ENCODE measurements at regions not wholly inside any gene's neighbourhood (a gene's known extent, or its start where the extent isn't known, plus 50 kb on each side); places are given as distances from the start of the nearest gene placed in this dataset.

- DNase-seq = peak in 1 of 5 donors; percentile 53
Measured at GRCh38 chr14:71472356-71473340, 459.6 kb upstream of the RGS6 start.

DNA sequence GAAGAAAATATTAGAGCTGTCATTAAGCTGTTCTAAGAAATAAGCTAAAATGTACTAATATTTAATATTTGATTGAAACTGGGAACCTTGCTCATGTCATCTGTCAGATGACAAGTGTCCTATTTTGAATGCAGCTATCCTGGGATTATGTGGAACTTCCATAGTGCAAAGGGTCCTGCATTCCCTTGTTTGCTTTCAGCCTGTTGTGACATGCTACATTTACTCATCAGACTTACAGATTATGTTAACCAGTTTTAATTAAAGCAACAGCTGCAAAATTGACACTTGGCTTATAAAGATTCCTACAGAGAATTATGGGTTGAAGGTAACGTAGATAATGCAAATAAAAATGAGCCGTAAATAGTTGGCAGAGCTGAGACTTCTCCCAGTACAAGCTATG, 458.4 kb upstream of the RGS6 start:
- DNase-seq = no peak

GRCh38 chr14:71474301-71475265, 457.6 kb upstream of the RGS6 start:
- no peak for DNase-seq

GRCh38 chr14:71475916-71476315, 456.3 kb upstream of the RGS6 start:
- no peak for DNase-seq

DNA sequence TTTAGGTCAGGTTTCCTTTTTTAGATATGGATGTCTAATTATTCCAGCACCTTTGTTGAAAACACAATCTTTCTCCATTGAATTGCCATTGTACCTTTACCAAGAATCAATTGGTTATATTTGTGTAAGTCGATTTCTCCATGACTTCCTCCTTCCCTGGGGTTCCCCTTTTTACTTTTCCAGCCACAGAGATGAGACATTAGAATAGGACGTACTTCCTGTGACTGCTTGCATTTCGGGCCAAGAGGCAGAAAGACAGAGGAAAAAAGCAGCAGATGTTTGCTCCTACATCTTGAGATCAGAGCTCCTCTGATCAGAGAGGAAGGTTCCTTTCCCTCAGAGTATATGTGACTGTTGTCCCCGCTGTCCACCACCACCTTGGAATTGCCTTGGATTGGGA, 453.7 kb upstream of the RGS6 start:
- peak in 1 of 5 donors; percentile 39 for DNase-seq

DNA sequence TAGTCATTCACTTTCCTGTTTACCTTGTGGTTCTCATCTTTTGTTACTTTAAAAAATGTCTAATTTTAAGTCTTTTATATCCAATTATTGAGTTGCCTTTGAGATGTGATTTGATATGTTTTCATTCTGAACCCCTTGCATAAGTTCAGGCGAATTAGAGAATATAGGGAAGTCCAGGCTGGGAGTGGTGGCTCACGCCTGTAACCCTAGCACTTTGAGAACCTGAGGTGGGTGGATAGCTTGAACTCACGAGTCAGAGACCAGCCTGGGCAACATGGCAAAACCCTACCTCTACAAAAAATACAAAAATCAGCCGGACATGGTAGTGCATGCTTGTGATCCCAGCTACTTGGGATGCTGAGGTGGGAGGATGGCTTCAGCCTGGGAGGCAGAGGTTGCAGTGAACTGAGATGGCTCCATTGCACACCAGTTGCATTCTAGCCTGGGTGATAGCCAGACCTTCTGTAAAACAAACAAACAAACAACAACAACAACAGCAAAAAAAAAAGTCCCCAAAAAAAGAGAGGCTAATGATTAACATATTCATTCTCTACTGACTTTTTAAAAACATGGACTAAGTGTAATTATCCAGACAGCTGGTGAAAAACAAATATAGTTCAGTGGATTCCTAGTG, 451.1 kb upstream of the RGS6 start:
- DNase-seq = no peak

DNA sequence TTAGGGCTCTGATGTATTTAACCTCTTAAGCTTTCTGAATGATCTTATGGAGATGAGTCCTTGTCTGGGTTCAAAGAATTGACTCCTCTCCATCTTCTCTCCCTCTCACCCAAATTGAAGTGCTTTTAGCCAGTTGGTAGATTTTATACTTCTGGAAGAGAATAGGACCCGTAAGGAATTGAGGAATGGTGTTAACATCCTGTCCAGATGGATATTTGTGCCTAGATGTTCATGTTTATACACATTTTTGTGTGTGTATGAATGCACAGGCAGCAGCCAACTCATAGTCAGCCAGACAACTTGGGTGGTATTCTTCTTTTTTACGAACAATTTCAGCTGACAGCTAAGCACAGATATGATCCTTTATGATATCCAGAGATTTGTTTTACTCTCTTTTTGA, 449.6 kb upstream of the RGS6 start:
- DNase-seq = no peak

DNA sequence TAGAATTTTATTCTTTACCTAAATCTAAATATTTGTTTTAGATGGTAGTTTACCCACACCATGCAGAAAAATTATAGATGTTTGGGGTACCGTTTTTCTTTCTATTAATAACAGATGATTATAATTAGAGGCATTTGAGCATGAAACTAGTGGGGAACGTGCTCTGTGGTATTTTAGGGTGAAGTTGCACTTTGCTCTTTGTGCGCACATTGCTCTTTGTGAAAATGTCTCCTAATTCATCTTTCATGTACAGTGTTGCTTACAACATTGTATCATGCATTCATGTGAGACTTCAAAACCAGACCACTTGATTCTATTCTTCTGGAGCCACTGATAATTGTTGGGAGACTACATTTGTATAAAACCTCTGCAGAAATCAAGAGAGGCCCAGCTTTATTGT, 449.1 kb upstream of the RGS6 start:
- DNase-seq = no peak

DNA sequence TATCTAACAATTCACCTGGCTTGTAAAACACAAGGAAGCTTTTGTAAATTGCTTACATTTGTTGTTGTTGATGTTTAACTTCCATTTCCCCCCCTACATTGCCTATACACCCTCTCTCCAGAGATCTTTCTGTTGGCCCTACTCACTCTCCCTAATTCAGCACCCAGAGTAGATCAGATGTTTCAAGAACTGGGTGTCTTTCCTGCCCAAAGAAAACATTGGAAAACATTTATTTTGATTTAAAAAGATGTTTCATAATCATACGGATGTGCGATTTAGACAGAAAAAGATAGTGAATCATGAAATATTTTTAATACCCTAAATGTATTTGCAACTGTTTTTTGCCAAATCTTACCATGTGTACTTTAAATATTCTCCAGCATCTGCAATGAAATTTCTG, 446.4 kb upstream of the RGS6 start:
- no peak for DNase-seq

- DNase-seq = no peak
Measured at GRCh38 chr14:71486279-71486678, 445.9 kb upstream of the RGS6 start.

- DNase-seq = no peak
Measured at GRCh38 chr14:71487449-71487848, 444.8 kb upstream of the RGS6 start.

DNA sequence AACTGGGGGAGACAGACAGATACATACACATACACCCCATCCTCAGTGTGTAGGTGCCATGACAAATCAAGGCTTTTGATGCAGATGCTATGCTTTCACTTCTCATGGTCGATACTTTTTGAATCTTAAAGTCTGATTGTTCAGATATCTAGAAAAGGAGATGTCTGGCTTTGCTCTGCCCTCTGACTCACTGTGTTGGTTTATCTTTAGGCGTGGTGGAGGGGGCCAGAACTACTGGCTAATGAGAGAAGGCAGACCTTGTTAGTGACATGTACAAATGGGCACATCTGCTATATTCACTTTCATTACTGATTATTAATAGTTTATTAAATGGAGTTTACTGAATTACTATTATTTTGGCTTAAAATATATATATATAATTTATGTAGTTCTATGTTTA, 444.3 kb upstream of the RGS6 start:
- DNase-seq = no peak

DNA sequence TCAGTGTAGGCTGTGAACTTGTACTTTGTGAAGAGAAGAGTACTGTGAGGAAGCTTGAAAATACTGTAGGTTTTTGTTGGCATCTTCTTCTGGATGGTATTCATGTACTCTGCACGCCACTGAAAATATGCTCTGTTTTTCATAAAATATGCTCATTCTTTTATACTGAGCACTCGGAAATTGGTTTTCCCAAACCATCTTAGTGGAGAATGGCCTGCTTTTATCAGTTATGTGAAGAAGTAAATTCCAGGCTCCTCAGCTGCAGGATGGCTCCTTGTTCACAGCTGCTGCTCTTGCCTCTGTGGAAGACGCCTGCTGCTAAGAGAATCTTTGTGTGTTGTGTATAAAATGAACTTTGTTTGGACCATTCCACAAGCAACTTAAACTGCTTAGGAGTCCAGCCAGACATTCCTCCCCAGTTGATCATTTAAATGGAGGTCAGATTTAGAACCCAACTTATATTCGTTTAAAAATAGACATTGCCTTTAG, 443.5 kb upstream of the RGS6 start:
- DNase-seq = no peak

GRCh38 chr14:71489742-71490141, 442.5 kb upstream of the RGS6 start:
- DNase-seq = no peak

DNA sequence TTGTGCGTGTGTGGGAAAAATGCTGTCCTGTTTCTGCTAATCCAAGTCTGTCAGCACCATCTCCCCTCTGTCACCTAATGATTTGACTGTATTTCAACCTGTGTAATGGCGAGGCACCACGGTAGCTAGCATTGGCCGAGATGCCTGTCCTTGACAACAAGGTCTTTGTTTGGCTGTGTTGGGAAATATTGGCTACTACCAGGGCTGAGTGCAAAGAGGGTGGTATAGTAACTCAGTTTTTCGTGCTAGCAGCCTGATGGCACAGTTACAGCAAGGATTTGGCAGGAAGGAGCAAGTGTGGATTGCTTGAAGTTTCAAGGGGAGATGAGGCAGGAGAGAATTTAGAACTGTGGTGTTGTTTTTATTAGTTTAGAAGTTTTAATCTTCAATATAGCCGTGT, 440.3 kb upstream of the RGS6 start:
- DNase-seq = no peak

DNA sequence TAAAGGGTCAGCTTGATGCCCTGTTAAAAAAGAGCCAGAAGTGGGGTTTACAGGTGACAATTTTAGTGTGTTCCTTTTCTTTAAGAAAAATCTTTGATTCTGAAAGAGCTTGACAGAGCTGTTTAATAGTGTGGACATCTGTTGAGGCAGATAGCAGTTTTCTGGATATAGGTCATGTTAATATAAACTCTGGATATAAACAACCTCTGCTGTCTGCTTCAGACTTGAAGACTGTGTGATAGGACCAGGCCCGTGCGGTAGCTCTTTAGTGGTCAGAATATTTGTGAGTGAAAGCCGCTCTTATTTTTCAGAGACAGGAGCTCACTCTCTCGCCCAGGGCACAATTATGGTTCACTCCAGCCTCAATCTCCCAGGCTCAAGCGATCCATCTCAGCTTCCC, 439.9 kb upstream of the RGS6 start:
- DNase-seq = no peak

- peak in 1 of 5 donors; percentile 70 for DNase-seq
Measured at GRCh38 chr14:71497645-71498086, 434.6 kb upstream of the RGS6 start.

DNA sequence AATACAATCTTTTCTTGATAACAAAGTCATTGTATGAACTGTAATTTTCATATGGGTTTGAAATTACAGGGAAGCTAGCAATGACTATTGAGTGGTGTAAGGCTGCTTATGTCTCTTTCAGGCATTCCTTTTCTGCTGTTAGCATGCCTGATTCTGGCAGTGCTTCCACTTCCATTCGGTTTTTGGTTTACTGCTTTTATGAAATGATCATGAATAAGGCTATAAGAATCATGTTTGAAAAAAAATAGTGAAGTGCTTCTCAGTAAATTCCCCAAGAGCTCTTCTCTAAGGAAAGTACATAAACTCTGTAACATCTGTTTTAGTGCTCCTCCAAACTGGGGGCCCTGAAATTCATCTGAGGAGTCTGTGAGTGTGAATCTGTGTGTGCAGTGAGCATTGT, 434.0 kb upstream of the RGS6 start:
- no peak for DNase-seq

DNA sequence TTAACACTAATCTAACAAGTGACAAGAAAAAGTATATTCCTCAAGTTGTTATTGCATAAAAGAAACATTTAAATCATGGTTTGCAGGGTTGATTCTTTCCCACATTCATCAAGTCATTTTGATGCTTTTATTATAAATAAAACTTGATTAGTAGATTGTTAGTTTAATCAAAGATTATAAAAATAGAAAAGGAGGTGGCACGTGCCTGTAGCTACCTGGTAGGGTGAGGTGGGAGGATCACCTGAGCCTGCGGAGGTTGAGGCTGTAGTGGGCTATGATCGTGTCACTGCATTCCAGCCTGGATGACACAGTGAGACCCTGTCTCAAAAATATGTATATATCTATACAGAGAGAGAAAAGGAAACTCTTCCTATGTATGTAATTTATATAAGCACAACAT, 433.2 kb upstream of the RGS6 start:
- DNase-seq = no peak

- DNase-seq = no peak
Measured at GRCh38 chr14:71507681-71508080, 424.5 kb upstream of the RGS6 start.

GRCh38 chr14:71508901-71509300, 423.3 kb upstream of the RGS6 start:
- DNase-seq = no peak

DNA sequence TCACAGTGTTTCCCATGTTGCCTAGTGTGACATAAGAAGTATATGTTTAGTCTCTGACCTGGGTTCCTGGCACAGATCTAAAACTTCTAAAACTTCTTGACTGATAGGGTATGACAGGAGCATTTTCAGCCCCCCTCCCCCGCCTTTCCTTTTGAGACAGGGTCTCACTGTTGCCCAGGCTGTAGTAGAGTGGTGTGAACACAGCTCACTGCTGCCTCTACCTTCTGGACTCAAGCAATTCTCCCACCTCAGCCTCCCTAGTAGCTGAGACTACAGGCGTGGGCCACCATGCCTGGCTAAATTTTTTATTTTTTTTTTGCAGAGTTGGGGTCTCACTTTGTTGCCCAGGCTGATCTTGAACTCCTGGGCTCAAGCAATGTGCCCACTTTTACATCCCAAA, 421.1 kb upstream of the RGS6 start:
- no peak for DNase-seq

Measured in T-helper 1 cell (primary cell).